Activated CD4-positive, CD25-positive, alpha-beta regulatory T cell (primary cell): ENCODE measurements at regions not wholly inside any gene's neighbourhood (a gene's known extent, or its start where the extent isn't known, plus 50 kb on each side); places are given as distances from the start of the nearest gene placed in this dataset.

Experiments used
- DNase-seq, 4 experiments: peaks; one replicate each; lab custom pipeline; 2025; lab: John Stamatoyannopoulos, UW

GRCh38 chr19:30153326-30154210, 211.5 kb downstream of the URI1 start:
- DNase-seq = no peak

GRCh38 chr19:30154410-30154809, 212.4 kb downstream of the URI1 start:
- DNase-seq = no peak

GRCh38 chr19:30155381-30156200, 213.6 kb downstream of the URI1 start:
- no peak for DNase-seq

- no peak for DNase-seq
These were observed 214.6 kb downstream of the URI1 start for GRCh38 chr19:30156646-30157045.

- DNase-seq = no peak
These were observed 213.9 kb upstream of the ZNF536 start for GRCh38 chr19:30158067-30158892.

GRCh38 chr19:30158893-30159245, 213.3 kb upstream of the ZNF536 start:
- DNase-seq = no peak

GRCh38 chr19:30159636-30160035, 212.5 kb upstream of the ZNF536 start:
- no peak for DNase-seq

GRCh38 chr19:30160426-30160825, 211.8 kb upstream of the ZNF536 start:
- no peak for DNase-seq

- no peak for DNase-seq
These were observed 211.0 kb upstream of the ZNF536 start for GRCh38 chr19:30161021-30161655.

- no peak for DNase-seq
These were observed 210.4 kb upstream of the ZNF536 start for GRCh38 chr19:30161770-30162169.

- no peak for DNase-seq
These were observed 209.5 kb upstream of the ZNF536 start for GRCh38 chr19:30162718-30163117.

GRCh38 chr19:30163663-30164062, 208.5 kb upstream of the ZNF536 start:
- no peak for DNase-seq

- DNase-seq = no peak
These were observed 206.9 kb upstream of the ZNF536 start for GRCh38 chr19:30165228-30165813.

GRCh38 chr19:30167206-30167868, 204.8 kb upstream of the ZNF536 start:
- no peak for DNase-seq

- DNase-seq = no peak
These were observed 204.1 kb upstream of the ZNF536 start for GRCh38 chr19:30167976-30168635.

GRCh38 chr19:30168760-30169159, 203.4 kb upstream of the ZNF536 start:
- DNase-seq = no peak

- DNase-seq = no peak
These were observed 202.8 kb upstream of the ZNF536 start for GRCh38 chr19:30169196-30169900.

- DNase-seq = no peak
These were observed 202.1 kb upstream of the ZNF536 start for GRCh38 chr19:30170081-30170480.

GRCh38 chr19:30170495-30171137, 201.6 kb upstream of the ZNF536 start:
- DNase-seq = no peak
